GM18951 (cell line): ENCODE measurements at regions not wholly inside any gene's neighbourhood (a gene's known extent, or its start where the extent isn't known, plus 50 kb on each side); places are given as distances from the start of the nearest gene placed in this dataset.
"Not testable (repeated sequence)": the region's sequence is repeated elsewhere in the genome, so short reads cannot be mapped to it uniquely, and the experiment has no call there.

Experiments
- POLR2A ChIP-seq: IDR thresholded peaks from 4 replicates; pipeline ENCODE4 v1.6.1; 2011; ENCODE audit warnings: mild to moderate bottlenecking; ENCODE audit not compliant: insufficient read length, insufficient read depth; ENCODE audit errors: extremely low read depth
- in situ Hi-C: fragments of 300-500 bp; cut with MboI; formaldehyde crosslinking; loops from one replicate; pipeline ENCODE4 v1.12.0; 2022; ENCODE audit warnings: low sequenced_read_pairs, mixed read lengths, inconsistent platforms; ENCODE audit not compliant: unreplicated experiment

GRCh38 chr3:177449360-177450006, 252.2 kb upstream of the TBL1XR1 start:
- in situ Hi-C loops, result no loop called here
- TF ChIP-seq POLR2A, result no peak

GRCh38 chr3:177451301-177451750, 254.0 kb upstream of the TBL1XR1 start:
- TF ChIP-seq POLR2A, result no peak
- in situ Hi-C loops, result no loop called here

- in situ Hi-C loops, result no loop called here
- no peak for TF ChIP-seq POLR2A
These were observed 254.9 kb upstream of the TBL1XR1 start for GRCh38 chr3:177451864-177452830.

DNA sequence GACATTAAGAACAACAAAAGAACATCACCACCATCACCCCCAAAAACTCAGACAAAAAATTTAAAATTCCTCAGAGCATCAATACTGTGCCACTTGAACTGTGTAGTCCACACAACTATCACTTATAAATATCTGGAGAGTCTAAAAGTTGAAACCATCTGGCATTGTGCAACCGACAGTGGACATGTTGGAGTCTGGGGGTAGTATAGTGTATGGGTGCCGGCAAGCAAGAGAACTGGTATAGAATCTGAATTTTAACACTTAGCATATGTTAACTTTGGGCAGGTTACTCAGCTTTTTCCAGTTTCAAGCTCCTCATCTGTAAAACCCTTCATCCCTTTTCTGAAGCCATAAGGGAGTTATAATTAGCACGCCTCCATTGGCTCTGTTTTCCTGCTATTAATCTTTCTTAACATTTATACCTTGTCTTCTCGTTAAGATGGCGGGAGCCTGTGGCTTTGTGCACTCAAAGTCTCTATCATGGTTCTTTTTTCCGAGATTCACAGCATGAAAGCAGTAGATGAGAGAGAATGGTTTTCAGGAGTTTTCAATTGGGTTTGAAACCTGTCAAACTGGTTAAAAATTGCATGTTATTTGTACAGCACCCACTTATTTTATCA, 255.7 kb upstream of the TBL1XR1 start:
- no peak for TF ChIP-seq POLR2A
- in situ Hi-C loops, result no loop called here

DNA sequence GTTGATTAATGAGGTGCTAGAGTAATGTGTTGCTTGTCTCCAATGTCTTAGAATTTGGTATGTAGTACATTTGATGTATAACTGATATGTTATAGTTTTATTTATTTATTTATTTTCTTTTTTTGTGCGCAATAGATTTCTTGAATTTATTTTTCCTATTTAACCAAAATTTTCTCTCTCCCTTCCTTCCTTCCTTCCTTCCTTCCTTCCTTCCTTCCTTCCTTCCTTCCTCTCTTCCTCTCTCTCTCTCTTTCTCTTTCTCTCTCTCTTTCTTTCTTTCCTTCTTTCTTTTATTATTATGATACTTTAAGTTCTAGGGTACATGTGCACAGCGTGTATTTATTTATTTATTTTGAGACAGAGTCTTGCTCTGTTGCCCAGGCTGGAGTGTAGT, 256.2 kb upstream of the TBL1XR1 start:
- in situ Hi-C loops, result no loop called here
- TF ChIP-seq POLR2A, result no peak

DNA sequence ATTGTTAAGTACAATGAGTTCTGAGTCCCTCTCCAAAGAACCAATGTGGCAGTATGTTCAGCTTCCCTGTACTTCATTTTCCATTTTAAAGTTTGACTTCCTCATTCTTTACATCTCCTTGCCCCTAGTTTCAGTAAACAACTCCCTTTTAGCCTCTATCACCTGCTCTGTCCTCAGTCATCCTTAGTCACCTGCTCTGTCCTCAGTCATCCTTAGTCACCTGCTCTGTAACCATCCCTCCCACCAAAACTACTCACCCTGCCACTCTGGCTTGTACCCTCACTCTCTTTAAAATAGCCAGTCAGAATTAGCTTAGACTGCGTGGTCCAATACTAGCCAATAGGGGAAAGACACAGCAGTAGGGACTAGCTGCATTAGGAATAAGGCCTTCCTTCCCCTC, 259.9 kb upstream of the TBL1XR1 start:
- in situ Hi-C loops, result not testable (repeated sequence)

DNA sequence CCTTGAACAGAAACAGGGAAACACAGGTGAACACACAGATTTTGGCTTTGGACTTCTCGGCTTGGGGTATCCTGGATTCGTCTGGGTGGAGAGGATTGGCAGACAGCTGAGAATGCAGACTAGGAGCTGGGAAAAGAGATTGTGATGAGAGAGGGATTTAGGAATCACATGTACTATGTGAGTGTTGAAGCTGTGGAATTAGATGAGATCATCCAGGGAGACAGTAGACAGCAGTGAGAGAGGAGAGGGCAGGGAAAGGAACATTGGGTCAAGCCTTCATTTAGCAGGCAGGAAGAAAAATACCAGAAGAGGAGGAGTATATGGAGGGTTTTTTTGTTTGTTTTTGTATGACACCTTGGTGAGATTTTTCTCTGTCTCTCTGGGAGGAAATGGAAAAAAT, 262.1 kb upstream of the TBL1XR1 start:
- in situ Hi-C loops, result no loop called here
- TF ChIP-seq POLR2A, result no peak

- in situ Hi-C loops, result no loop called here
- TF ChIP-seq POLR2A, result no peak
These were observed 262.8 kb upstream of the TBL1XR1 start for GRCh38 chr3:177460047-177460446.

- in situ Hi-C loops, result no loop called here
- no peak for TF ChIP-seq POLR2A
These were observed 264.5 kb upstream of the TBL1XR1 start for GRCh38 chr3:177461765-177462164.

DNA sequence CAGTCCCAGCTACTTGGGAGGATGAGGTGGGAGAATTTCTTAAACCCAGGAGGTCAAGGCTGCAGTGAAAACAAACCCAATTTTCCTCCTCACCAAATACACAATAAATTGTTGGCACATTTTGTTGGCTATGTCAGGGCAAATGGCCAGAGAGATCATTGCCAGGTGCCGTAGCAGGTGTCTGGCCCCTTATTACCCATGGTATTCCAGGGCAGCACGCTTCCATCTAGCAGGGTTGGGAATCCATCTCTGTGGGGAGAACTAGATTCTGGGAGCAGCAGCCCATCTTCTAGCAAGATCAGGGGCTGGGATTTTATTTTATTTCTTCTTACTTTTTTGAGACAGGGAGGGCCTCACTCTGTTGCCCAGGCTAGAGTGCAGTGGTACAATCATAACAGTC, 266.1 kb upstream of the TBL1XR1 start:
- in situ Hi-C loops, result not testable (repeated sequence)

DNA sequence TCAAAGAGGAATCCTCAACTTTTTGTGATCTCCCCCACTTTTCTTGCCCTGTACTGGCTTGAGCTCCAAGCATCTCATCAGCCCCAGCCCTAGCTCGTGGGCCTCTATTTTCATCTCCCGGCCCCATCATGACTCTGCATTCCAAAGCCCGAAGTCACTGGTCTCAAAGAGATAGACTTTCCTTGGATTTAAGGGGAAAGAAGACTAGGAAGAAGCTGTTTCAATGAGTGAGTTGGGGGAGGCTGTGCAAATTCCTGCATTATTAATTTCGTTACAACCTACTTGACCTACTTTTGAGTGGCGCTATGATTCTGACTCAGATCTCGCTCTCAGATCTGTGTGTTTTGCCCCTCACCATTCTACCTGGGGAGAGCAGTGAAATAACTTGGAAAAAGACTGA, 266.6 kb upstream of the TBL1XR1 start:
- no peak for TF ChIP-seq POLR2A
- in situ Hi-C loops, result no loop called here

DNA sequence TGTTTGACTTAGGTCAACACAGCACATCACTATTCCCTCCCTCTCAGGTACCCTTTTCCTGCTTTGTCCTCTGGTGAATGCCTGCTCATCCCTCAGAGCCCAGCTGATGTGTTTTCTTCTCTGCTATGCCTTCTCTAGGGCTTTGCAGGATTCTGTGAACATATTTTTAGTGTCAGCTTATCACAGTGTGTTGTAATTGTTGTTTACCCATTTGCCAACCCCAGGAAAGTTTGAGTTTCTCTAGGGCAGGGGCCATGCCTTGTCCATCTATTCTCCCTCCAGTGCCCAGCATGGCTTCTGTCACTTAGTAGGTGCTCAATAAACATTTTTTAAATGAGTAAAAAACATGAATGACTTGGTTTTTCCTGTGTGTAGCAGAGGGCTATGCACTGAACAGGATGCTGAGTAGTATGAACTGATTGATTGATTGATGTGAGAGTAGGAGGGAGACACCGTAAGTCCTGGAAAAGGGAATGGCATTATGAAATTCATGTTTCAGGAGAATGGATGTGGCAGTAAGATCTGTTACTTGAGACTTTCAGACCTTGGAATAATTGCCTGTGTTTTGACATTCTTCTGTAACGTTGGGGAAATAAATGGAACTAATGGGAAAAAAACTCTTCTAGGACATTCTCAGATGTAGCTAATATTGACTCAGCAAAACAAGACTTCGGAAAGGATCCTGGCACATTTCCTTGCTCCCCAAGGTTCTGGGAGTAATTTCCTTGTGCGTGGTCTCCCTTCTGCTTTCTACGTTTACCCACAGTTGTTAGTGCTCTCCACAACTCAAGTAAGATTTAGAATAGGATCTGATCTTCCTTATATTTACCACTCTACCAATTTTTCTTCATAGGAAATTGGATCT, 267.3 kb upstream of the TBL1XR1 start:
- no peak for TF ChIP-seq POLR2A
- in situ Hi-C loops, result no loop called here

- in situ Hi-C loops, result no loop called here
- TF ChIP-seq POLR2A, result no peak
These were observed 268.0 kb upstream of the TBL1XR1 start for GRCh38 chr3:177465257-177465642.
